HK-2 (cell line): ENCODE measurements at regions not wholly inside any gene's neighbourhood (a gene's known extent, or its start where the extent isn't known, plus 50 kb on each side); places are given as distances from the start of the nearest gene placed in this dataset.

ENCODE experiments used
- DNase-seq: peaks from one replicate; pipeline ENCODE4 v3.0.0-alpha.2; 2018; ENCODE audit not compliant: unreplicated experiment

DNA sequence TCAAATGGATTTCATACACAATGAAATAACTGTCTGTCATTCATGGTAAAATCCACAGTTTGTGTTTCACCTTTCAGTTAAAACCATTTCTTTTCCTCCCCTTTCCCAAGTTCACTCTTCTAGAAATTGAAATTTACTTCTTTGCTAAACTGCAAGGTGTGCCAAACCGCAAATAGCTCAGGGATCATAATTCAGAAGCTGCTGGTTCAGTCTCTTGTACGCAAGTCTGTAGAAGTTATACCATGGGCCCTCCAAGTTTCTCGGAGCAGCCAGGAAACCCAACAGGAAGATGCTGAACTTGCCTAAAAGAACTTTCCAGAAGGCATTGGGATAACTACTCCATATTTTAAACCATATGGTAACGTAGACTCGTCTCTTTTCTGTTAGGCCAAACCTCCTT lies 268.9 kb downstream of the FLRT2 start:
- no peak for DNase-seq

DNA sequence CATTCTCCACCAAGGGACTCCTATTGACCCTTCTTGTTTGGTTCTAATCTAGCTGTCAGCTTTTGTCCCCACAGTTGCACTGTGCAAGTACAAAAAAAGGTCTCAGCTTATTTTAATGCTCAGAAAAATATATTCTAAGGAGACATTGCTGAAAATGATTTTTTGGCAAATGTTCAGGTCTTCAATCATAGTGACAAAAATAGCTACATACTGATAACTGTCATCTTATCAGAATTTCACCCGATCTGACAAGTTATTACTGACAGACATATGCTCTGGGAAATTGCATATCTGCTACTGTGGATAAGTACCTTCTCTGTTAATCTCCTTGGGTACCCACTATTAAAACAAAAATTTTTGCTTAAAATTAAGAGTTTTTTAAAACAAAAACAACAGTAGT lies 263.6 kb downstream of the FLRT2 start:
- no peak for DNase-seq

DNA sequence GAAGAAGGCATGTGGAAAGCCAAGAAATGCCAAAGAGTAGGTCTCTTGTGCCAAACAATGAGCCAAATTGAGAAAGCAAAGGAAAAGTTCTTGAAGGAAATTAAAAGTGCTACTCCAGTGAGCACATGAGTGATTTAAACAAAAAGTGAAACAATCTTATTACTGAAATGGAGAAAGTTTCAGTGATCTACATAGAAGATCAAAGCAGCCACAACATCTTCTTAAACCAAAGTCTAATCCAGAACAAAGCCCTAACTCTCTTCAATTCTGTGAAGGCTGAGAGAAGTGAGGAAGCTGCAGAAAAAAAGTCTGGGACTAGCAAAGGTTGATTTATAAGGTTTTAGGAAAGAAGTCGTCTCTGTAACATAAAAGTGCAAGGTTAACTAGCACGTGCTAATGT lies 259.6 kb downstream of the FLRT2 start:
- DNase-seq, result no peak

DNA sequence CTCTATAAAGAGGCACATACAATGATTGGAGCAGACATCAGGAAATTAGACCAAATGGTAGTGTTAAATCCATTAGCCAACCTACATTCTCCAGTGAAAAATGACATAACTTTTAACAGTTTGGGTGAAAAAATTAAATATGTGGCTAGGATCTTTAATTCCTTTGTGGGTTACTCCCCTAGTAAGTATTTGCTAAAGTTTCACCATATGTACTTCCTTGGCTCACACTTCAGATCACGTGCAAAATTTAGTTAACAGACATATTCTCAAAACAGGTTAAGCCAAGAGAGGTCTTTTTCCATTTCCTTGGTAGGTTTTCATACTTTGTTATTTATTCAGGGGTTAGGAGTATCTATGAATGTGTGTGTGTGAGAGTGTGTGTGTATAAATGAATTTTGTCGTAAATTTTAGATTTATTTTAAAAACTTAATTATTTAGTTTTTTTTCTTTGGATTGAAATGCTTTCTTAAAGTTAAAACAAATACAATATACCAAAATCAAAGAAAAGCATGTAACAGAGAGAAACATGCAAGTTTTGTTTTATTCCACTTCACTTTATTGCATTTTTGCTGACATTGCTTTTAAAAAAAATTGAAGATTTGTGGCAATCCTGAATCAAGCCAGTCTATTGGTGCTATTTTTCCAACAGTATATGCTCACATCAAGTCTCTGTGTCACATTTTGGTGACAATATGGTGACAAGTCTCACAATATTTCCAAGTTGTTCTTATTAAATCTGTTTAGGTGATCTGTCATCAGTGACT lies 258.7 kb downstream of the FLRT2 start:
- DNase-seq, result no peak

DNA sequence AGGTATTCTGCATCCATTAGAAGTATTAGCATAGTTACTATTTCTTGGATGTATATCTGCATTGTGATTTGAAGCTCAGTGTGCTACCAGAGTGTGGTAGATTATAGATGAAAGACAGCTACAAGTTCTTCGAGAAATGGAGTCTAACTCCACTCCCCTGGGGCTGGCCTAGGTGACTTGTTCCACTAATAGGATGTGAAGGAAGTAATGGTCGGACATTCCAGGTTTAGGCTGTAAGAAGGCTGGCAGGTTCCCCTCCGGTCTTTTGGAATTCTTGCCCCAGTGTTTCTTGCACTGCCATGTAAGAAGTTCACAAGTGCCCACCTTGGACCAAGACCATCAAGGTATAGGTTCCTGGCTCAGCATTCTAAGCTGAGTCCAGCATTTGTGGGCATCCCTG lies 236.4 kb downstream of the FLRT2 start:
- DNase-seq, result no peak

DNA sequence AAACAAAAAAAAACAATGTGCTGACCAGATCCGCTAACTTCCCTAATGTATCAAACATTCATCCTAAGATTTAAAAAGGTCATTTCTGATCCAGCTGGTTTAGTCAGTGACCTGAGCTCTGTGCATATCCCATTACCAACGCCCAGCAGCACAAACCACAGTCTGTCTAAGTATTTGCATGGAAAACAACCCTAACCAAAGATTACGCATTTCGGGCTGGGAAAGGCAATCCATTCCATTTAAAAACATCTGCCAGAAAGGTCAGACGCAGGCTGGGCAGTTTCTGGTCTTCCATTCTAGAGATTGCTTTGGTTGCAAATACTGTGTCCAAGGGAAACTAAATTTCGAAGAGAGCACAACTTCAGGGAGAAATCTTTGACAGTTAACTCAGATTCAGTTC lies 234.9 kb downstream of the FLRT2 start:
- DNase-seq, result no peak

DNA sequence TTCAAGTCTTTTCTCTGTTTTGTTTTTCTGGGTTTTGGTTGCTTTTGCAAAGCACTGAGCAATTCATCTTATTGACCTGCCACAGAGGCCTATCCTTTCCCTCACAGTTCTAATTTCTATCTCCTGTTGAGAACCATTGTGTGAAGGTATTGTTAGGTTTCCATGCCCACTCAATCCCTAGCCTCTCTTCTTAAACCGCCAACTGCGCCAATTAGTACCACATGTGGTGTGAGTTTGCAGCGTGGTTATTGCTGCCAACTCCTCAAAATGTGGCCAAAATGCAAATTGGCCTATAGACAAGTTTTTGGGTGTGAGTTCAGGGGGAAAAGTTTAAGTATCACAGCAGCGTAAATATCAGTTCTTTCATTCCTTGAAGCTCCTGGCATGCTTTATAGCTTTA lies 232.6 kb downstream of the FLRT2 start:
- DNase-seq, result no peak

DNA sequence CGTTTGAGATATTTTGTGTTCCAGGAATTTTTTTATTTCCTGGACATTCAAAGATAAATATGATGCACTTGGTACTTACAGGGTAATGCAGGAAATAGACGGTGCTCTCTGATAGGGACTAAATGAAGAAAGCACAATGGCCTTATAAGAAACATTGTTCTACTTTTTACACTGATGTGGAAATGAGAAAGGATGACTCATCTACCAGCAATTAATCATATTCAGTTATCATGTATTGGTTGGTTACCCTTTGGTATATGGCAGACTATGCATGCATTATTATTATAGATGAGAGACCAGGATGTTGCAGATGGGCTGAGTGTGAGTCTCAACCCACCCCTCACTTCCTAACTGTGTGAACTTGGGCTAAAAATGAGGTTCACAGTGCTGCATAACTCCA lies 222.2 kb downstream of the FLRT2 start:
- no peak for DNase-seq

DNA sequence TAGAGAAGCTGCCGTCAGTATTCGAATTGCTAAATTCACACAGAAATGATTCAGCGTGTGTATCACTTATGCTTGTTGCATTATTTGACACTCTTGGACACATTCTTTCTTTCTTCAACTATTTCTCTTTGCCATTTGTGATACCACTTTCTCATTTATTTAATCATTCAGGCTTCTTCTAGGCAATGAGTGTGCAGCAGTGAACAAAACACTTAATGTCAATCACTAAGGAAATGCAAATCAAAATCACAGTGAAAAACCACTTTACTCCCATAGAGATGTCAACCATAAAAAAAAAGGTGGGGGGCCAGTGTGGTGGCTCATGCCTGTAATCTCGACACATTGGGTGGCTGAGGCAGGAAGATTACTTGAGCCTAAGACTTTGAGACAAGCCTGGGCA lies 214.6 kb downstream of the FLRT2 start:
- DNase-seq, result no peak

DNA sequence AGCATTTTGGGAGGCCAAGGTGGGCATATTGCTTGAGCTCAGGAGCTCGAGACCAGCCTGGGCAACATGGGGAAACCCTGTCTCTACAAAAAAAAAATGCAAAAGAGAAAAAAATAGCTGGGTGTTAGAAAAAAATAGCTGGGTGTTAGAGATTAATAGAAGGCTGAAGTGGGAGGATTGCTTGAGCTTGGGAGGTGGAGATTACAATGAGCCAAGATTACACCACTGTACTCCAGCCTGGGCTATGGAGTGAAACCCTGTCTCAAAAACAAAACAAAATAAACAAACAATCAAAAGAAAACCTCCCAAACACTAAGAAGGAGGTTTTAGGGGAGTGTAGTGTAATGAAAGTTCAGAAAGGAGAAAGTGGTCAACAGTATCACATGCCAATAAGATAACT lies 202.1 kb downstream of the FLRT2 start:
- DNase-seq, result no peak

DNA sequence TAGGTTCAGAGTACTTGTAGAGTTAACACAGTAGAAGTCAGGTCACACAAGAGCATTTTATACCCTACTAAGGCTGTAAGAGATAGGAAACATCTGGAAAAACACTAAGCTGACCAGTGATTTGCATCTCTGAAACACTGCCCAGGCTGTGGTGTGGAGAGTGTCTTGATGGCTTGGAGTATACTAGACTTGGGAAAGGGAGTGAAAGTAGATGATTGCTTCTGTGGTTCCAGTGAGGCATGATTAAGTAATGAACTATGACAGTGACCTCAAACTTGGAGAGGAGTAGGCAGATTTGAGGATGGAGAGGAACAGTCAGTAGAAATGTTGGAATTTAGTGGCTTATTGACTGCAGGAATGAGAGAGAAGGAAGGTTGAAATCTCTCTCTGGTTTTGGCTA lies 201.2 kb downstream of the FLRT2 start:
- DNase-seq, result no peak

DNA sequence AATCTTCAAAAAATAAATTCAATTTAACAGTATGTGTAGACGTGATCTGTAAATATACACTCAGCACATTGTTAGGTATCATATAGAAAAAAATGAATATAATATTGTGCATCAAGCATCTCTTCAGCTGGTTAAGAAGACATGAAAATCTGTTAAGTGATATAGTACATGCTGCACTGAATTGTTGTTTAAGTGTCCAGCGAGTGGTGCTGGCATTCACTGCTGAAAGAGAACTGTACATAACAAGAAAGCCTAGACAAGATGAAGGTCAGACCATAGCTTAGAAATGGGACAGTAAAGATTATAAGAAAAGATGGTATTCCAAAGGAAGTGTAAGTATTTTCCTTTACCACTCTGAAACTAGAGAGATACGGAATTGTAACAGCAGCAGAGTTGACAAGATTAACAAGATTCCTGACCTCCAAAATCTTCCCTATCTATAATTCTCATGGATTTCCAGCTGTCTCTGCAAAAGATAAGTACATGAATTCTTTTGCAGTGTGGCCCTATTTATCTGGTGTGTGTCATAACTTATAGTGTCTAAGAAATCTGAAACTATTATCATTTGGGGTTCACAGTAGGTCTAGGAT lies 198.6 kb downstream of the FLRT2 start:
- no peak for DNase-seq

DNA sequence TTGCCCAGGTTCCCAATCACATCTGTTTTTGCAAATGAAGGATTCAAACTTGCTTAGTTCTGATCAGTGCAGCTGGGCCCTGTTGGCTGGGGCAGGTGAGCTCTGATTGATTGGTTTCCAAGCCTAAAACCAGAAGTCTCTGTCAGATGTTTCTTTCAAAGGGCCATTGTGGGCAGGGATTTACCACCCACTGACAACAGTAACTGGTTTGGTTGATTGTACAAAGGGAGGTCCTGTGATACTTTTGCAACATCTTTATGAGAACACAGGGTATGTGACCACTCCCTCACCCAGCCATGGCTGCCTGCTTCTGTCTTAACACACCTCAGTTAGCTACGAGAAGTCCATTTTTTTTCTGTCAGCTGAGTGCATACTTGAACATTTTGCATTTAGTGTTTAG lies 184.1 kb downstream of the FLRT2 start:
- no peak for DNase-seq

DNA sequence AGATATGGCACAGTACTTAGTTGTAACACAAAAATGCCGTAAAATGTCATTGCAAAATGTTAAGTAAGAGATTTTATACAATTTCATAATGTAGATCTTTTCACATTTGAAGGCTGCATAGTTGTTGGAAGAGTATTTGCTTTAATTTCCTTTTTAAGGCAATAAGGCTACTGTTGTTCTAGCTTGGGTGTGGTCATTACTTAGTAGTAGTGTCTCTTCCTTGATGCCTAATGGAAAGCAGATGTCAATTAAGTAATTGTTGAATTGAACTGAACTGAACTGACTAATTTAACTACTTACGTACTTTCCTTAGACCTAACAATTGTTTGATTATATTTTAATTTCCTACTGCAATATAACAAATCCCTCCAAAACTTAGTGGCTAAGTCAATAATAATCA lies 181.7 kb downstream of the FLRT2 start:
- no peak for DNase-seq
